HG02970 (cell line): ENCODE measurements at regions not wholly inside any gene's neighbourhood (a gene's known extent, or its start where the extent isn't known, plus 50 kb on each side); places are given as distances from the start of the nearest gene placed in this dataset.

Source experiments
- ATAC-seq: cut with Tn5 transposase; IDR thresholded peaks from one replicate; pipeline ENCODE4 v1.9.1; 2021; ENCODE audit warnings: mild to moderate bottlenecking, moderate library complexity, moderate number of reproducible peaks; ENCODE audit not compliant: unreplicated experiment, low FRiP score

DNA sequence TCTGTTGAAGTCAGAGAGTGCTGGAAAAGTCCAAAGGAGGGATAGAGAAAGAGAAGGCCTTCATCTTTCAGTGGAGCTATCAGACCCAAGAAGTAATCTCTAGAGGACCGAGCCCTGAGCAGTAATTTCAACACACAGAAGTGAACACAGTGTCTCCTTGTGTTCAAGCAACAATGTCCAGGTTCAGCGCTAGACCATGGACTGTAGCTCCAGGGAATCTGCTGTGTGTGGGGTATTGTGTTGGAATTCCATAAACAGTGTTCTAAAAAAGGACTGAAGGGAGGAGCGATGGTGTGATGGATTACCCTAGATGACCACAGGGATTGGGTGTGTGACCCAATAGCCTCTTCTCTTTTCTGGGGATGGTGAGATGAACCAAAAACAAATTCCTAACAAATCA lies 165.9 kb downstream of the BLID start:
- ATAC-seq: no peak

DNA sequence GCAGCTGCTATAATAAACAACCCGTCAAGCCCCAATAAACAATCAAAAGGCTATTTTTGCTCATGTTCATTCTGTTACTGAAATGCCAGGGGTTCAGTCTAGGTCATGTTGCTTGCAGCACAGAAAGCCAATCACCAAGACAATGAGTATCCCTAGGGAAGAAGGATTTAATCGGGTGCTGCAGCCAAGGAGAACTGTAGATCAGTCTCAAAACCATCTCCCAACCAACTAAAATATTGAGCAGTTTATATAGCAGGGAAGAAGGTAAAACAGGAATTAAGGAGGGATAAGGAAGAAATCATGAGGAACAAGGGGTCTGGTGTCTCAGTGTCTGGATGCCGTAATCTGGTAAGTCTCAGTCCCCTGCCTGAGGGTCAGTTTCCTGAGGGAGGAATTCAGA lies 169.5 kb downstream of the BLID start:
- no peak for ATAC-seq

DNA sequence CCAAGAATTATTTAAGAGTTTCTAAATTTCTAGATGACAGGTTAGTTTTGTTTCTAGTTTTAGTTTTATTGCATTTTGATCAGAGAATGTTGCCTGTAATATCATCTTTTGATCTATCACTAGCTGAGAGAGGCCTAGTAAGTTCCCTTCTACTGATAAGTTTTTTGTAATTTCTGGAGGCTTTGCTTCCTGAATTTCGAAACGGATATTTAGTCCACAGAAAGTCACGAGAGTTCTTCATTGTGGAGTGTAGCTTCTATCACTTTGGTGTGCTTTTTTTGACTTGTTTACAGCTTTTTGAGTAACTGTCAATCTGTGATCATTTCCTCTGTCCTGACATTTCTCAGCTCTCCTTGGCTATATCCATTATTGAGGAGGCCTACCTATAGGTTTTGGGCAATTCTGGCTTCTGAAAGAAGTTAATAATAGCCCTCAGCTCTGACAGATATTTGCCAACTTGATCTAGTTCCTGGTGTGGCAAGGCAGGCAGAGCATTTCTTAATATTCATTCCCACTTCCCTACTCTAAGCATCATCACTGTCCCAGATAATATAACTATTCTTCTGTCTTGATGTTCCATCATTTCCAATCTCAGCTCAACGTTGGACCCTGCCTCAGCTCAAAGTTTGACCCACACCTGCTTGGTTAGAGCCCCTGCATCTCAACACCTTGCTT lies 171.3 kb downstream of the BLID start:
- ATAC-seq: no peak

DNA sequence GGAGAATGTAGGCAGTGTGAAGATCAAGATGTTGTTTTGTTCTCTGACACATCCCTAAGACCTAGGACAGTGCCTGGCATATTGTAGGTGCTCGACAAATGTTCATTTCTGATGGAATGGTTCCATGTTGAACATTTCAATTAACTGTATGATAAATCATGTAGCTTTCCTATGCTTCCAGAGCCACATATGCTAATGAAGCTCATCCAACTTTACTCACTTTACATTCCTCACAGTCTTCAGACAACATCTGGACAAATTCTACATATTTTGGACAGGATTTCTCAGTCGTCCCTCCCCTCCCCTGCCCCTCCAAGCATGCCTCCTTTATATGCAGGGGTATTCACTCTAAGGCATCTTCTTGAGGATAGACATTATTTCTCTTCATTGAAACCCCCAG lies 177.9 kb downstream of the BLID start:
- no peak for ATAC-seq

DNA sequence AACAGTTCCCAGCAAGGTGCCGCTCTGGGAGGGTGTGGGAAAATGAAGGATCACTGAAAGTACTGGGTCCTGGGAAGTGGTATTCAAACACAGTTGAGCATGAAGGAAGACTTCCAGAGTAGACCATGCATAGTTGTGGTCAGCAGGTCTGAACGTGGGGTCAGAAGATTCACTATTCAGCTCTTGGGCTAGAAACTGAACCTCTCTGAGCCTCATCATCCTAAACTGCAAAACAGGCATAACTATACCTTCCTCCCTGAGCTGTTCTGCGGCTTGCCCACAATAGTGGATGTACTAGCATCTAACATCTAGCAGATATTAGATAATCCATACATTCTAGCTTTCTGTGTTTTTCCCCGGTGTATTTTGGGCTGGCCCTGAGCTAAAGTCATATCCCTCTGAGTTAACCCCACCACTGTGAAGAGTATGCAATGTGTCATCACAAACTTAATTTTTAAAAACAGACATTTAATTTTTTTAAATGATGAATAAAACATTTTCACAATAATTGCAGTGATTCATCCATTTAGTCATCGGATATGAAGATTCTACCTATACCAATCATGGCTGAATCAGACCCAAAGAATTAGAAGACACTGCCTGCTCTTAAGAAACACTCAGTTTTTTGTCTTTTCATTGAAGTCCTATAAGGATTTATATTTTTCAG lies 179.1 kb downstream of the BLID start:
- no peak for ATAC-seq

DNA sequence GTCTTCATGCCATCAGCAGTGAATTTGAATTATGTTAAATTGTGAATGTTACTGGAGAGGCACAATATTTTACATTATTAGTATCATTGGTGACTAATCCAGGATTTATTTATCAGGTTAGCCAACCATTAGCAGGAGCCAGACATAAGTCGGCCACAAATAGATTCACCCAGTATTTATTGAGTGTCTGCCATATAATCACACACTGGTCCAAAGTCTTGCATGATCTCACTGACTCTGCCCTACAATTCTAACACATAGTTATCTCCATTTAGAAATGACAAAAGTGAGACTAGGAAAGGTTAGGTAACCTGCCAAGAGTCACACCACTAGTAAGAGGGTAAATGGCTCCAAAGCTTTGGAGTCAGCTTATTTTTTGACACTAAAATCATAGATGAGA lies 179.6 kb downstream of the BLID start:
- no peak for ATAC-seq

DNA sequence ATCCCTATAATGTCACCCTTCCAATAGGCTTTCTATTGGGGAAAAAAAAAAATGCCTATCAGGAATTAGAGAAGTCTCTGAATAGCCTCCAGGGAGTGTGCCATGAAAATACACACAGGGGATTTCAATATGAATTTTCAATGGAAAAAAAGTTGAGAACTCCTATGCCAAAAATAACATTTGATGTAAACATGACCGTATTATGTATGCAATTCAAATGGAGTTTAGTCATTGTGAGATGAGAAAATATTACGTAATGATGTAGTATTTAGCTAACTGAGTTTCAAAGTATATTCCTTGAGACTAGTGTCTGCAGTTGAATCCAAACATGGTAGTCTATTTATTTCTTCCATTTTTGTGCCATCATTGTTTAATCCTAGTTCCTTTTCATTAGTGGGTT lies 182.3 kb downstream of the BLID start:
- ATAC-seq: no peak

DNA sequence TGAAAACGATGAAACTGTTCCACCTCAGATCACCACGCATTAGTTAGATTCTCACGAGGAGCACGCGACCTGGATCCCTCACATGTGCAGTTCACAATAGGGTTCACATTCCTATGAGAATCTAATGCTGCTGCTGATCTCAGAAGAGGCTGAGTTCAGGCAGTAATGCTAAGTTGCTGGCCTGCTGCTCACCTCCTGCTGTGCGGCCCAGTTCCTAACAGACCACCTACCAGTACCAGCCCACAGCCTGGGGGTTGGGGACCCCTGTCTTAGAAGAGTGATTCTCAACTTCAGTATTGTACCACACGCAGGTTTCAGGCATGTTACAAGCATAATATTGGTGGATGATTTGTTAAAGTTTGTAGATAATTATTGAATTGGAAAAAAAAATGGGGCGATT lies 182.7 kb downstream of the BLID start:
- ATAC-seq: no peak

DNA sequence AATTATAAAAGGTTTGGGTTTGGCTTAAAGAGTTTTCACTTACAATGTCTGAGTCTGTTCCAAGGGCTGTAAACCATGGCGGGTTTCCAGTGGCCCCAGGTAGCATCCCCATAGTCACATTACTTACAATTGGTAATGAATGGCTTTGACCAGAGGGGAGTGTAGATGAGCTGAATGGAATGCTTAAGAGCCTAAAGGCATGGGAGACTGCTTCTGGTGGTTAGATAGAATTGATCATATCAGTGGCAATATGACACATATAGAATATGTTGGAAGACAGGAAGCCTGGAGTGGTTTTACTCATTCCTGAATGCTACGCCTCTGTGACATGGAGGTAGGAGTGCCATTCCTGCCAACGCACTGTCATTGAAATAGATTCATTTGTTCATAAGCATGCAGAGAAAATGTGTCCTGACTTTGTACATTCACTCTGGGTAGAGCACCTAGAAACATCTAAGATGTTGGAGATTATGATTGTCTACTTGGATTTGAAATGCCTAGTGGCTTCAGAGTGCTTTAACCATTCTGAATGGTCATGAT lies 183.3 kb downstream of the BLID start:
- ATAC-seq: no peak

DNA sequence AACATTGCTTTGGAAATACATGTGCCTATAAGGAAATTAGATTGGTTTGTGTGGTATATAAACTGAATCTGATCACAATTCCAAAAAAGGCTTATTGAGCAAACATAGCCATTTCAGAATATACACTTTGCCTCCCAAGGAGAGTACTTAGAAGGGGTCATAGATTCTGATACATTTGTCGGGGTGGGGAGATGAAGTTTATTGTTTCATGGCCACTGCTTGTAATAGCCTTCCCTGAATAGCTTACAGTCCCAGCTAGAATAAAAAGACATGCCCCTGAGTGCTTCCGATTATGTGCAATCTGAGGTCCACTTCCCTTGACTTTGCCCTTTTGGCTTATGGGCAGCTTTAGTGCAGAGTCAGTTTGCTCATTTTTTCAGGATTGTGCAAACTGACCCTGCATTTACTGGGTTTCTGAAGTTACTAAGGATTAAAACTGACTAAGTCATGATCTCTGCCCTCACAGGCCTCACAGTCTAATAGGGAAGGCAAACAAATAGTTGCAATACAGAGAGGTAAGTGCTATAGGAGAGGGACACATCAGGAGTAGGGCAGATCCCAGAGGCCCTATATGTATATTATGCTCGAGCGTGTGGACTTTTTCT lies 184.2 kb downstream of the BLID start:
- ATAC-seq: no peak

DNA sequence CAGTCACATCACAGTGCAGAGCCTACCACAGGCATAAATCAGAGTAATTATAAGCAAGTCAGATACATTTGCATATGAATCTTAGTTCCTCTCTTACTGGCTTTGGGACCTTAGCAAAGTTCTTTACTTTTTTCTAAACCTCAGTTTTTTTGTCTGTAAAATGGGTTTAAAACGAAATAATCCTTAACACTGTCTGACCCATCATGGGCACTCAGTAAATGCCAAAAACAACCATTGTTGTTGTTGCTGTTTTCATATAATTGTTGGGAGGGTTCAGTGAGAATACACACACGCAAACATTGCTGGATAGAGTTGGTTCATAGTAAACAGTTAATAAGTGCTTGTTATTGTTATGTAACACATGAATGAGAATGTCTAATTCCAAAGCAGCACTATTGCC lies 184.9 kb downstream of the BLID start:
- no peak for ATAC-seq

DNA sequence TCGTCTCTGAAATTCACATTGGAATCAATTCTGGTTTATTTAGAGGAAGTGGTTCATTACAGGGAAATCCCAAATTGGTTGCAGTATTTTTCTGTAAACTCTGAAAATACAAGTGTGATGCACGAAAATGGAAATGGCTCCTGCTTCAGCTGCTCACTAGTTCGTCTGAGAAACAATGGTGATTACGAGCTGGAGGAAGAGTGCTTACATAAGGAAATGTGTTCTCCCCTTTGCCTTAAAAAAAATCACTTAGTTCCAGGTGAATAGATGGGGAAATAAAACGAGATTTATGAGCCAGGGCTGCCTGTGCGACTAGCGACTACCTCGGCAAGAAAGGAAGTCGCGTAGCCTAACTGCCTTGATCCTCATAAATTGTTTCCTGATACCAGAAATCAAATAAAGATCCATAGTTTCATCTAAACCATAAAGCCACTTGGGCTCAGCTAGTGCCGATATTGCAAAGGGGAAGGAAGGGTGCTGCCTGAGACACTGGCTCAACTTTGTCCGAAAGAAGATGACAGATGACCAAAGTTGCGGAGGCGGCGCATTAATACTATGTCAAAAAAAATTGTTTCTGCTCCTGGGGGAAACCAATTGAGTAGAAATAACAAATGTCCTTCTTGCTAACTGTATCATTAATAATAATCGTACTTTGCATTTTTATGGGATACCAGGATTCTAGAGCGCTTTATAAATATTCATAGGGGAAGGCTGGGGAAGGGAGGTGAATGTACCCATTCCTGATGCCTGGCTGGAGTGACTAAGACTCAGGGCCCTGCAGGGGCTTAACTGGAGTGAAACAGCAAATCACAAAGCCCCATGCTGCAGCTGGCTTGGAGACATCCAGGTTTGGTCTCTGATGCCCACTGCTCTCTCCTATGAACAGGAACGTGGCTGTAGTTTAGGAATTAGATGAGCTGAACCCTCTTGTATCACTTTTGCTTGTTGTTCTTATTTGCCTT lies 185.7 kb downstream of the BLID start:
- ATAC-seq: no peak

DNA sequence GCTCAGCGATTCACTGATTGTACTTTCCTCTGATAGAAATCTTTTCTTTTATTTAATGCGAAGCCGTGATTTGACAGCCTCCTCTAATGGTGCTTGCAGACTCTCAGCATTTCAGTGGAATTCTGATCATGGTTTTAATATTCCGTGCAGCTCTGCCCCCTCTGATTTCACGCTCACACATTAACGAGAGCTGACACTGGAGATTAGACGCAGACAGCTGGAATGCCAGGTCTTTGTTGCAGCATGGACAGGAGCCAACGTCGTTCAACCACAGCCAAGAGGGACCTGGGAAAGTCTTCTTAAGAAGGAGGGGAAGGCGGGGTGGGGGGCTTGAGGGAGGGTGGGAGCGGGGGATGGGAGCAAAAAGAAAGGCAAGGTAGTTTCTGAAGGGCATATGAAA lies 186.4 kb downstream of the BLID start:
- ATAC-seq: no peak

DNA sequence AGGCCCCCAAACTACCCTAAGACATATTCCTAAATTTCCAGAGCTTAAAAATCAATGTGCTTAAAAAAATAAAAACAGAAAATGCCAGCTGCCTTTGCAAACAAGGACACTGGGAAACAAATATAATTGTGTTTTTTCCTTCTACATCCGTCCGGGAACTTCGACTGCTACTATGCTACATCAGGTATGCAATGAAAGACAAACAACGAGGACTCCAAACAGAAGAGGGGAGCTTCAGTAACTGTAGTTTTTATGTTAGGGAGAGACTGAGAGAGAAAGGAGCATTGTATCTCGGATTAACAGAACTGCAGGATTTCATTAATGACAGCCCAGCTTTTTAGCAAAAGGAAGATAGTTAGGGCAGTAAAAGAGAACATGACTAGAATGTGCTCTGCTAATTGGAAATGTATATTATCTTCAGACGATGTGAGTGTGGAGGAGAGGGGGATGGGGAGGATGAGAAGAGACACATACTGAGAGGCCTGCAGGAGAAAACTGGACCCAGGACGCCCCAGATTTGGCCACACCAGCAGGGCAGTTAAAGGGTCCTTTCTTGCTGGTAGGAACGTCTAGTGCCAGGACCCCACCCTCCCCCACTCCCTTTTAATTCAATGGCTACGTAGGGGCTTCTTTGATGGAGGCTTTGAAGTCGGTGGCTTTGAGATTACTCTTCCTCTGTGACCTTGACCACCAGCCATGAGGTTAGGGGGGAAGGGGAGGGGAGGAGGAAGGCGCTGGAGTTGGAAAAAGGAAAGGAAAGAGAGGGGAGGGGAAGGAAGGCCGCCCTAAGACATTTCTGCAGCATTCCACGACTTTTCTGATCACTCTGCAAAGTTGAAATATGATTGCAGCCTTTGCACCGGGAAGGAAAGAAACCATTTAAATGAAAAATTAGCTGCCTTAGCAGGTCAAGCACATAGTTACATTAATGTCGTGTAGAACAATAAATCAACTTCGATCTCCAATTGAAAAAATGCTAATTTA lies 187.1 kb downstream of the BLID start:
- no peak for ATAC-seq

DNA sequence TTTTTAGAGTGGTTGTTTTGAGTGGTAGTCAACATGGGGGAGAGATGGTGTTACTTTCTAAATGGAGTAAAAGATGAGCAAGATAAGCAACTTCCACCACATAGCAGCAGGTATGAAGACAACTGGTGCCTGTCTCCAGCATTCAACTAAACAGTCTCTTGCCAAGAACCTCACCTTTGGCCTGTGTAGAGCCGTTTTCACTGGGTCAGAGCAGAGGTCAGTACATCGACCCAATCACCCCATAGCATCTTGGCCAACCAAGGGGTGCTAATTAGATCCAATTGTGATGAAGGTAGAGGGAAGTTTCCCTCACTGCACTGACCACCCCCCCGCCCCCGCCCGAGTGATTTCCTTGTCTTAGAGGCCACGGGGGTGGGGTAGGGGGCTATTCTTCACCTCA lies 188.2 kb downstream of the BLID start:
- ATAC-seq: no peak

DNA sequence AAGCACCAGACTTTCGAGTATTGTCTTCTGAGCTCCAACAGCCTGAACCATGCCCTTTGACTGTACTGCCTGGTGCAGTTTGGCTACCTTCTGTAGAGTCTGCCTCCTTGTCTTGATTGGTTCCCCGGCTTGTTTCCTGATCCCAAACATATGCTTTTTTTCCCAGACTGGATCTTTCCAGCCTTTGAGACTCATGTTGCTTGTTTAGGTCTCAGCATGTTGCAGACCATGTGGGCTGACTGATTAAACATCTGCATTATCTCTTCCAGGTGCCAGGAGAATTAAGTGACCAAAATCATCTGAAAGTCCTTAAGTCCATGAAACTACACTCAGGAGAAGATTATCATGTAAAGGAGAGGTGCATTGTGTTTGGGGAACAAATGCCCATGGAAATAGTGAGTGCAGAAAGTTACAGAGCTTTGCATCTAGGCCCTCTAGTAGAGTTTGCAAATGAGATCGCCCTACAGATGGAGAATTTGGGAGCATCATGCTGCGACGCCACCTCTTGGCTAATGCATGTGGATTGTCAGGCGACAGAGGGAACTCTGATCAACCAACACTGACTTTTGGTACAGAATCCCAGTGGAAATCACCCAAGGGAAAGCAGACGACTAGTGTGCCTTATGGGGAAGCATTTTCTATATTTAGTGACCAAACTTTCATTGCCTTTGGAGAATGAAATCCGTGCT lies 188.8 kb downstream of the BLID start:
- no peak for ATAC-seq

DNA sequence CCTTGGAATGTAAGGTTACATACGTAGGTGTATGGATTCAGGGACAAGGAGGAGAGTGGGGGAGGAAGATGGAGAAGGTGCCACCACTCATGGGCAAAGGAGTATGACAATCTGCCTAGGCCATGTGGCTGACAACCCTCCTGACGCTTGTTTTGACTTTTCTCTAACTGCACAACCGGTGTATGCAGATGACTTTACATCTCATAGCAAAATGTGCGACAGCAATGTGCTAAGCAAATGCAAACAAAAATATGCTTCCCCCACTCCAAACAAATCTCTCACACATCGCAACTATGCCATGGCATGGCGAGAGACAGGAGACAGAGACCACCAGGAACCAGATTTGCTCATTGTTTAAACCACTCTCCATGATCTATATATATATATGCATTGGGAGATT lies 191.8 kb downstream of the BLID start:
- ATAC-seq: no peak

DNA sequence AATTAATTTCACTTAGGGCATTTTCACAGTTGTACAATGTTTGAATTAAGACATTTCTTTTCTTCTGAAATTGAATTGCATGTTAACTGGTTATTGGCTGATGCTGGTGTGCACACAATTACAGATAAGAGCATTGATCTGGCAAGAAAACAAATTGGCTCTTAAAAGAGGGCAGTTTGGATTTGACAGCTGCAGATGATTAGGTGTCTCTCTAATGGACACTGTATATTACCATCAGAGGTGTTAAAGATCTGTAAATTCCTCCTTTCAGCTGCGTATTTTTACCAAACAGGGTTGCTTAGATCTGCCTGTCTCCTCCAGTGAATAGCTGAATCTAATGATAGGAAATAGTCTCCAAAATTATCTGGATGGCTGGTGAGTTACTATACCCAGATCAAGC lies 198.5 kb downstream of the BLID start:
- ATAC-seq: no peak

DNA sequence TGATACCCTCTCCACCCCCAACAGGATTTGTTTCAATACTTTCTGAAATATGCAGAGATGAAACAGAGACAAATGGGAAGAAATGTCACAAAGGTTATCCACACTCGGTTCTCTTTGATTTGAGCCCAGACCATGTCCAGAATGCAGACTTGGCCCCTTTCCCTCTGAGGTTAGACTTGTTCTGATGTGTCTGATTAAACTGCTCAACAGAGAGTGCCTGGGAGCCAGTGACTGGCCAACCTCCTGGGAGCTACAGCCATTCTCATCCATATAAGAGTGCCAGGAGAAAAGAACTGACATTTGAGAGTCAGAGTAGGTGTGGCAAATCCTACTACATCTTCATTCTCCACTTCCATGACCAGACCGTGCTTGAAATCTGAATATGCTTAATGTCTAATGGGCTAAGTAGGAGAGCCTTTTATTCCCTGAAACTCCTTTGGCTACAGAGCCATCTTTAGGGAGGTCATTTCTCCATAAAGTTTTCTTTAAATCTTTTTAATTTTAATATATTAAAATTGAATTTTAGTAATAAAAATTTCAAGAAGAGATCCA lies 201.4 kb downstream of the BLID start:
- ATAC-seq: no peak
